NB4 (cell line): ENCODE measurements at regions not wholly inside any gene's neighbourhood (a gene's known extent, or its start where the extent isn't known, plus 50 kb on each side); places are given as distances from the start of the nearest gene placed in this dataset.

Experiments used
- CTCF ChIP-seq: IDR thresholded peaks from one replicate; pipeline ENCODE4 v1.5.1; 2012; ENCODE audit warnings: low read depth, low read length
- POLR2A ChIP-seq: IDR thresholded peaks from 2 replicates; pipeline ENCODE4 v1.6.1; 2011; ENCODE audit warnings: mild to moderate bottlenecking; ENCODE audit not compliant: insufficient read length; ENCODE audit errors: extremely low read depth
- TF ChIP-seq, protein P1 (sequence below): IDR thresholded peaks from 2 replicates; pipeline ENCODE4 v1.6.1; 2011; ENCODE audit warnings: low read depth, low read length

DNA sequence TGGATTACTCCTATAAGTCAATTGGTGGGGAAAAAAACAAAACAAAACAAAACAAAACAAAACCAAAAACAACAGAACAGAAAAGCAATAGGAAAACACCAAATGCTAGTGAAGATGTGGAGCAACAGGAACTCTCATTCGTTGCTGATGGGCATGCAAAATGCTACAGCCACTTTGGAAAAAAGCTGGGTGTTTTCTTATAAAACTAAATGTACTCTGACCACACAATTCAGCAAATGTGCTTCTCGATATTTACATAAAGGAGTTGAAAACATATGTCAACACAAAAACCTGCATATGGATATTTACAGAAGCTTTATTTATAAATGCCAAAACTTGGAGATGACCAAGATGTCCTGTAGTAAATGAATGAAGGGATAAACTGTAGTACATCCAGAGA, 703.6 kb upstream of the FAM241A start:
- TF ChIP-seq CTCF (no peak), POLR2A (no peak)
- TF ChIP-seq, protein P1, sequence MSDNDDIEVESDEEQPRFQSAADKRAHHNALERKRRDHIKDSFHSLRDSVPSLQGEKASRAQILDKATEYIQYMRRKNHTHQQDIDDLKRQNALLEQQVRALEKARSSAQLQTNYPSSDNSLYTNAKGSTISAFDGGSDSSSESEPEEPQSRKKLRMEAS = no peak
